ENCODE measurements at regions not wholly inside any gene's neighbourhood (a gene's known extent, or its start where the extent isn't known, plus 50 kb on each side); places are given as distances from the start of the nearest gene placed in this dataset.

GRCh38 chr12:60760965-60761364, 1165.1 kb downstream of the SLC16A7 start:
- TF ChIP-seq CTCF (conservative IDR thresholded peaks at IDR 0.05 in 1 of 2, IDR thresholded peaks at IDR 0.05 in 1 of 2; ENCODE audit: extremely low read depth in 1 of 2, insufficient read depth in 1 of 2, low read depth in 1 of 2, low read length in 2 of 2): no peak
- no peak for TF ChIP-seq EZH2 (IDR thresholded peaks at IDR 0.05; ENCODE audit: borderline replicate concordance, low read length)

Data from mammary epithelial cell (primary cell).